Hepatocyte (in vitro differentiated cells): ENCODE measurements at regions not wholly inside any gene's neighbourhood (a gene's known extent, or its start where the extent isn't known, plus 50 kb on each side); places are given as distances from the start of the nearest gene placed in this dataset.

Experiments used
- DNase-seq: peaks from one replicate; pipeline ENCODE4 v3.0.0-alpha.2; 2016; ENCODE audit warnings: low spot score
- H2AFZ ChIP-seq: fragments of 200-600 bp; sonication (generic); 2 replicates; pipeline ENCODE4 v1.6.0; 2016; ENCODE audit warnings: antibody characterized with exemption, mild to moderate bottlenecking
- H3K27ac ChIP-seq: fragments of 200-600 bp; sonication (generic); 2 replicates; pipeline ENCODE4 v1.5.1; 2016; ENCODE audit warnings: mild to moderate bottlenecking
- H3K27me3 ChIP-seq: fragments of 200-600 bp; sonication (generic); 2 replicates; pipeline ENCODE4 v1.6.1; 2016
- H3K36me3 ChIP-seq: fragments of 200-600 bp; sonication (generic); replicated peaks from 2 replicates; pipeline ENCODE4 v1.5.1; 2016; ENCODE audit warnings: low read depth; ENCODE audit not compliant: insufficient read depth
- H3K4me1 ChIP-seq: fragments of 200-600 bp; sonication (generic); 2 replicates; pipeline ENCODE4 v1.5.1; 2016; ENCODE audit warnings: mild to moderate bottlenecking, moderate library complexity; ENCODE audit not compliant: insufficient read depth
- H3K4me2 ChIP-seq: fragments of 200-600 bp; sonication (generic); 2 replicates; pipeline ENCODE4 v1.6.0; 2016
- H3K4me3 ChIP-seq: fragments of 200-600 bp; sonication (generic); 2 replicates; pipeline ENCODE4 v1.5.1; 2016; ENCODE audit warnings: mild to moderate bottlenecking
- H3K79me2 ChIP-seq: fragments of 200-600 bp; sonication (generic); 2 replicates; pipeline ENCODE4 v1.6.0; 2017; ENCODE audit warnings: mild to moderate bottlenecking
- H3K9me2 ChIP-seq: fragments of 200-600 bp; sonication (generic); replicated peaks from 2 replicates; pipeline ENCODE4 v1.6.0; 2017; ENCODE audit warnings: mild to moderate bottlenecking; ENCODE audit not compliant: insufficient read depth
- H3K9me3 ChIP-seq: fragments of 200-600 bp; sonication (generic); 2 replicates; pipeline ENCODE4 v1.5.1; 2016; ENCODE audit warnings: low read depth, mild to moderate bottlenecking
- H4K20me1 ChIP-seq: fragments of 200-600 bp; sonication (generic); 2 replicates; pipeline ENCODE4 v1.6.0; 2016; ENCODE audit warnings: mild to moderate bottlenecking; ENCODE audit not compliant: insufficient read depth, poor library complexity, severe bottlenecking
- CTCF ChIP-seq: fragments of 200-600 bp; sonication (generic); IDR thresholded peaks from 2 replicates; pipeline ENCODE4 v1.5.1; 2016; ENCODE audit warnings: antibody characterized with exemption, mild to moderate bottlenecking; ENCODE audit not compliant: poor library complexity
- EZH2 ChIP-seq: fragments of 200-600 bp; sonication (generic); IDR thresholded peaks from 2 replicates; pipeline ENCODE4 v1.6.1; 2016; ENCODE audit warnings: antibody characterized with exemption, mild to moderate bottlenecking, borderline replicate concordance
- EZH2phosphoT487 ChIP-seq: fragments of 200-600 bp; sonication (generic); IDR thresholded peaks from one replicate; pipeline ENCODE4 v1.6.1; 2018; ENCODE audit warnings: antibody characterized with exemption, mild to moderate bottlenecking, low read depth, moderate library complexity; ENCODE audit not compliant: unreplicated experiment, severe bottlenecking
- WGBS: methylation state at CpG from one replicate; pipeline ENCODE4 v1.1.6; 2016; ENCODE audit warnings: low lambda C conversion rate; ENCODE audit errors: missing lambda C conversion rate; 5-methylcytosine and 5-hydroxymethylcytosine counted together

- TF ChIP-seq EZH2phosphoT487, result no peak
- no peak for TF ChIP-seq CTCF
- no peak for TF ChIP-seq EZH2
Measured at GRCh38 chr2:122740594-122740948, 985.1 kb downstream of the TSN start.

DNA sequence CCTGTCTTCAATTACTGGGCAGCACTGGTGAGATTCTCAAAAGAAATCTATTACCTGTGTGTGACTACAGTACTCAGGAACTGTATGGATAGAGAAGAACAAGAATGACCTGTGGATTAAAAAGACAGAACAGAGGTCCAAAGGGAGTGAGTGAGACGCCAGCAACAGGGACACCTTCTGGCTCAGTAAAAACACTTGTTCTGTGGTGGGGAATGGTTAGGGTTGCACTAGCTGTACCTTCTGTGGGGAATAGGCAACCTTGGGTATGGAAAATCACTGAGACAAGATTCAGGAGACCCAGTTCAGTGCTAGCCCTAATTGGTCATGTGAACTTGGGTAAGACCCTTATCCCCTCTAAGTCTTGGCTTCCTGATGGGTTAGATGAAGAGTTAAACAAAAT, 986.0 kb downstream of the TSN start:
- Histone ChIP-seq H3K4me1 (no peaks in the 10 kb centered on the region), H3K9me2 (no peaks in the 10 kb centered on the region), H3K79me2 (no peaks in the 10 kb centered on the region), H3K27me3 (no peaks in the 10 kb centered on the region), H3K27ac (no peak overlapping the region), H3K4me2 (no peak overlapping the region), H3K4me3 (no peak overlapping the region), H3K9me3 (no peaks in the 10 kb centered on the region), H2AFZ (no peak overlapping the region), H4K20me1 (no peaks in the 10 kb centered on the region), H3K36me3 (no peaks in the 10 kb centered on the region)
- 62% methylated on average over 1 of the region's 1 CpG for WGBS
- no peak for TF ChIP-seq EZH2
- DNase-seq, result no peak

More at GRCh38 chr2:122740594-122740948, 985.1 kb downstream of the TSN start:
- Histone ChIP-seq H3K9me2 (no peaks in the 10 kb centered on the region), H3K27me3 (no peaks in the 10 kb centered on the region), H4K20me1 (no peaks in the 10 kb centered on the region), H3K9me3 (no peaks in the 10 kb centered on the region), H3K36me3 (no peaks in the 10 kb centered on the region), H2AFZ (no peak overlapping the region), H3K4me1 (no peaks in the 10 kb centered on the region), H3K27ac (no peak overlapping the region), H3K4me2 (no peak overlapping the region), H3K4me3 (no peak overlapping the region), H3K79me2 (no peaks in the 10 kb centered on the region)
- no peak for DNase-seq
- WGBS, result 90% methylated on average over 1 of the region's 1 CpG

DNA sequence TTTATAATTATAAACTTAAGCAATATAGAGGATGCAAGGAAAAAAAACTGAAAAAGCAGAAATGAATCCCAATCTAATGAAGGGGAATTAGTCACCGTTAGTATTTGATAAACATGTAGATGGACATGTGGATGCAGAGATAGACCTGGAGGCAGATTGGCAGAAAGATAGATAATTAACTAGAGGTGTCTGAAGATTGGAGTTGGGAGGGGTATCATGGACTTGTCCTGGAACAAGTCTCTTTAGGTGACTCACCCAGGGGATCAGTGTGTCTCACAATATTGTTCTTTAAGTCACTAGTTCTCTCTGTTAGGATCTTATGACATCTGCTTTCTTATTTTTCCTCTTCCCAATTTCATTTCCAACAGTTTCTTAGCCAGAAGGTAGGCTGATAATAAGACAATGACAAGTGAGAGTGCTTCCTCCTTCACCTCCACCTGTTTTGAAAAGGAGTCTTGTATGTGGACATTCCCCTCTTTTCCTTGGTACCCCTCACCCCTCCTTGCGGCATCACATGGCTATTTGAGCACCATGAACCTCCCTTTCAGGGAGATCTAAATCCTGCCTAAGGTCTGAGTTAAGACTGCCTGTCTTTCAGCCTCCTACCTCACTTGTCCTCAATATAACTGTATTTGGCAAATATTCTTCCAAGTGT, 987.7 kb downstream of the TSN start:
- Histone ChIP-seq H3K9me2 (no peaks in the 10 kb centered on the region), H3K27me3 (no peaks in the 10 kb centered on the region), H3K27ac (no peak overlapping the region), H3K36me3 (no peaks in the 10 kb centered on the region), H4K20me1 (no peaks in the 10 kb centered on the region), H2AFZ (no peak overlapping the region), H3K4me3 (no peak overlapping the region), H3K4me2 (no peak overlapping the region), H3K9me3 (no peaks in the 10 kb centered on the region), H3K79me2 (no peaks in the 10 kb centered on the region), H3K4me1 (no peaks in the 10 kb centered on the region)
- no peak for DNase-seq
- no peak for TF ChIP-seq CTCF
- TF ChIP-seq EZH2phosphoT487, result no peak
- TF ChIP-seq EZH2, result no peak
- WGBS, result 83% methylated on average over 2 of the region's 2 CpGs

DNA sequence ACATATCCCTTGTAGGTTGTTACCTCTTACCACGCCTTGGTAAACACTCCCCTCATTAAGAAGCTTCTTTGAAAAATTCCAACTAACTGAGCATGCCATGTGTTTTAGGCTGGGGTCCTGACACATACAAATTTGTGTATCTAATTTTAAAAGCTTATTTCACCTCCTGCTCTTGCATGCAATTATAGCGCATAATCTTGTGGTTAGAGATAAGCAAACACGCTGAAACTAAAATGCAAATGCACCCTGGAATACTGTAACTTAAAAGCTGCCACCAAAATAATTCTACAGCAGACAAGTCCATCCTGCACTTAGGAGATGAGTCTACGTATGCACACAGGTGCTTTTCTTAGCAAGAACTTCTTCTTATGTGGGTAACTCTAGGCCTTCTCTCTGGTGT, 990.2 kb downstream of the TSN start:
- H3K4me2 ChIP-seq, result no peak overlapping the region
- no peak overlapping the region for H2AFZ ChIP-seq
- TF ChIP-seq EZH2, result no peak
- H3K36me3 ChIP-seq, result no peaks in the 10 kb centered on the region
- H3K4me3 ChIP-seq, result no peak overlapping the region
- WGBS, result 91% methylated on average over 4 of the region's 4 CpGs
- H3K4me1 ChIP-seq, result no peaks in the 10 kb centered on the region
- no peaks in the 10 kb centered on the region for H4K20me1 ChIP-seq
- DNase-seq, result no peak
- no peaks in the 10 kb centered on the region for H3K9me3 ChIP-seq
- H3K79me2 ChIP-seq, result no peaks in the 10 kb centered on the region
- no peaks in the 10 kb centered on the region for H3K27me3 ChIP-seq
- H3K9me2 ChIP-seq, result no peaks in the 10 kb centered on the region
- H3K27ac ChIP-seq, result no peak overlapping the region
